IPS-15b (cell line): ENCODE measurements at regions not wholly inside any gene's neighbourhood (a gene's known extent, or its start where the extent isn't known, plus 50 kb on each side); places are given as distances from the start of the nearest gene placed in this dataset.
"Not testable (repeated sequence)": the region's sequence is repeated elsewhere in the genome, so short reads cannot be mapped to it uniquely, and the experiment has no call there.

ENCODE experiments used
- H3K27me3 ChIP-seq: one replicate; pipeline ENCODE4 v1.6.1; 2013; ENCODE audit warnings: low read length; ENCODE audit not compliant: control insufficient read depth, insufficient read depth
- H3K36me3 ChIP-seq: one replicate; pipeline ENCODE4 v1.6.1; 2013; ENCODE audit warnings: low read length; ENCODE audit not compliant: control insufficient read depth, insufficient read depth
- H3K4me1 ChIP-seq: one replicate; pipeline ENCODE4 v1.6.1; 2013; ENCODE audit warnings: mild to moderate bottlenecking, low read length; ENCODE audit not compliant: control insufficient read depth, insufficient read depth
- H3K4me3 ChIP-seq: one replicate; pipeline ENCODE4 v1.5.1; 2013; ENCODE audit warnings: low read depth, low read length
- H3K9ac ChIP-seq: one replicate; pipeline ENCODE4 v1.6.1; 2013; ENCODE audit warnings: low read depth, mild to moderate bottlenecking, low read length
- H3K9me3 ChIP-seq: one replicate; pipeline ENCODE4 v1.6.1; 2013; ENCODE audit warnings: mild to moderate bottlenecking, low read length; ENCODE audit not compliant: control insufficient read depth, insufficient read depth

DNA sequence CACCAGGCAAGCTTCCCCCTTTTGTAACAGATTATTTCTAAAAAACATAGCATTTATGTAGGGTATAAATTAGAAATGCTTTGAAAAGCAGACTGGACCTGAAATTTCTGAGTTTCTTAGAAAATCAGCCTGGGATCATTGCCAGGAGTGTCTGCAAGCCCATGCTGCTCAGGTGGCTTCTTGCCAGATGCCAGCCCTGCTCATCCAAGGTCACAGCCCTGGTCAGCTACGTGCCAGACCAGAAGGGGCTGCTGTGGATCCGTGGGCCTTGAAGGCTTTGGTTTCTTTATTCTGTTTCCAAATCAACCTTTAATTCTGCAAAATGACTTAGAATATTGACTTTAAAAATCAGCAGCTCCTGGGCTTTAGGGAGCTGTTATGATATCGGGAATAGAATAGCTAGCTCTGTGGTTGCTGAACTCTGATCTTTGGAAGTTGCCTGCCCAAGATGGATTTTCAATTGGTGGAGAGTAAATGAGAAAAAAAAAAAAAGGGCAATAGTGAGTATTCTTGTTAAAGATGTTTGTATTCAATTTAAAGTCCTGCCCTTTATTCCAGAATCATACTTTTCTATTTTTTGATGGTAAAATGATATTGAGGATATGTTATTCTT, 370.1 kb upstream of the ONECUT1 start:
- H3K9me3 ChIP-seq, result no peaks in the 10 kb centered on the region
- H3K4me3 ChIP-seq, result no peak overlapping the region
- H3K4me1 ChIP-seq, result no peaks in the 10 kb centered on the region
- H3K36me3 ChIP-seq, result no peaks in the 10 kb centered on the region
- no peak overlapping the region for H3K9ac ChIP-seq
- no peaks in the 10 kb centered on the region for H3K27me3 ChIP-seq

DNA sequence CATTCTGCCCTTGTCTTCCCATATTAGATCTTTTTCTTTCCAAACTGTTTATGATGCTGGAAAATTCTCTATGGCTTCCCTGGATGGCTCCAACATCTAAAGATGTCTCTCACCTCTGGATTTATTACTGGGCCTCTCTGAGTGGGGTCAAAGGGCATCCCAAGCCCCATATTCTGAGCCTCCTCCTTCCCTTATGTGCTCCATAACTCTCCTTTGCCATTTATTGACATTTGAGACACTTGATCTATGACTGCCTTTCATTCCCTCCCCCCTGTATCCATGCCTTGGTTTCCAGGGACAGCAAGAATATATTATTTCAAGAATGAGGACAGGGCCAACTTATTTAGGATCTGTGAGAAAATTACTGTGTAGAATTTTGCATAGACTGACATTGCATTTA, 369.3 kb upstream of the ONECUT1 start:
- H3K36me3 ChIP-seq, result no peaks in the 10 kb centered on the region
- no peak overlapping the region for H3K4me3 ChIP-seq
- no peaks in the 10 kb centered on the region for H3K4me1 ChIP-seq
- no peak overlapping the region for H3K9ac ChIP-seq
- no peaks in the 10 kb centered on the region for H3K9me3 ChIP-seq
- no peaks in the 10 kb centered on the region for H3K27me3 ChIP-seq

DNA sequence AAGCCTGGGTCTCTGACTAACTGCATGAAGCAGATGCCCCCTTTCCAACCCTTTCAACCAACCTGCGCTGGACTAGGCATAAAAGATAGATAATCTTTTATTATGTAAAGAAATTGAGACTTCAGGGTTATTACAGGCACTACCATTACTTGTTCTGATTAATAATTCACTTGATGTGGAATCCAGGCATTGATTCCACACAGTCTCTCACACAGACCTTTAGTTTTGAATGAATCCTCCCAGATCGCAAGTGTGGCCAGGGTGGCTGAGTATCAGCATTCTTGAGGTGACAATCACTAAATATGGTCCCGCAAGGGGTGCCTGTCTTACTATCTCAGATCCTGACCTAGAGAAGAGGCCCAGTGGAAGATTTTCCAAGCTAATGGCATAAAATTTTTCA, 368.9 kb upstream of the ONECUT1 start:
- H3K4me1 ChIP-seq, result no peaks in the 10 kb centered on the region
- no peak overlapping the region for H3K4me3 ChIP-seq
- no peaks in the 10 kb centered on the region for H3K36me3 ChIP-seq
- no peak overlapping the region for H3K9ac ChIP-seq
- H3K9me3 ChIP-seq, result no peaks in the 10 kb centered on the region
- no peaks in the 10 kb centered on the region for H3K27me3 ChIP-seq

DNA sequence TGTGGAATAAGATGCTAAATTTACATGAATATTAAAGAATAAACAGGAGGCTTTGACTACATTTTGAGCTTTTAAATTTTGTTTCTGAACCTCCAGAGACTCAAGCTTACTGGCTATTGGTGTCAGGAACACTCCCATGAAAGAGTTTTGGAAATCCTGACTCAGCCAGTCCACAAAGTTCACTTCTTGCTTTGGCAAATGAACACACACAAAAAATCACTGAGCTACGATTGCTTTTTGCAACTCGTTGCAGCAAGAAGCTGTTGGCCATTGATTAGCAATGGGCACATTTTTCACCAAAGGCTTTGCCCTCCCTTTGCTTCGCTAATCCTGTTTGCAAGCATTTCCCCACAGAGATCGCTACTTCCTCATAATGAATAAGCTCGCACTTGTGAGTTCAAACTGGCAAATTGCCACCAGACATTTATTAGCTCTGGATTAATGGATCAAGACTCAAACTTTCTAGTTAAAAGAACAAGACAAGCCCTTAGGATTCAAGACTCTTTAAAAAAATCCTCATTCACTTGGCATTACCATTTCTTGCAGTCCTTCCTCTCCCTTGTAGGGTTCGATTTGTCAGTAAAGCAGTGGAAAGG, 343.2 kb upstream of the ONECUT1 start:
- H3K9ac ChIP-seq, result no peak overlapping the region
- H3K27me3 ChIP-seq, result no peaks in the 10 kb centered on the region
- H3K9me3 ChIP-seq, result no peaks in the 10 kb centered on the region
- H3K4me1 ChIP-seq, result peaks cover 3% of the 10 kb centered on the region
- H3K4me3 ChIP-seq, result no peak overlapping the region
- no peaks in the 10 kb centered on the region for H3K36me3 ChIP-seq

DNA sequence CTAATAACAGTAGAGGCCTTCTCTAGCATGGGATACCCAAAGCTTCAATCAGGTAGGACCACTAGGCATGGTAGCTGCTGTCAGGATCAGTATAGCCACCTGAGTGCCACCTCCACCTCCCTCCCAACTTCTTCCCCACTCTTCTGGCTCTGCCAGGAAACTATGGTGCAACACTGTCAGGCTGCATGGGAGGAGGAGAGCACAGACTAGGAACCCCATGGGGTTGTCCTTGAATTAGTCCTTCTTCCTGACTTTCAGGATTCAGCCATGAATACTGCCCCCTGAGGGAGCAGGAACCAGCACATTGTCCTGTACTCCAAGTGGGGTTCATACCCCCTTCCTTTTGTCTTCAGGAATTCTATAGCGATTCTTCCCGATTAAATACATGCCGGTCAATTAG, 340.8 kb upstream of the ONECUT1 start:
- Histone ChIP-seq H3K9ac (no peak overlapping the region), H3K4me3 (no peak overlapping the region), H3K9me3 (no peaks in the 10 kb centered on the region), H3K36me3 (no peaks in the 10 kb centered on the region), H3K4me1 (peaks cover 3% of the 10 kb centered on the region), H3K27me3 (no peaks in the 10 kb centered on the region)

DNA sequence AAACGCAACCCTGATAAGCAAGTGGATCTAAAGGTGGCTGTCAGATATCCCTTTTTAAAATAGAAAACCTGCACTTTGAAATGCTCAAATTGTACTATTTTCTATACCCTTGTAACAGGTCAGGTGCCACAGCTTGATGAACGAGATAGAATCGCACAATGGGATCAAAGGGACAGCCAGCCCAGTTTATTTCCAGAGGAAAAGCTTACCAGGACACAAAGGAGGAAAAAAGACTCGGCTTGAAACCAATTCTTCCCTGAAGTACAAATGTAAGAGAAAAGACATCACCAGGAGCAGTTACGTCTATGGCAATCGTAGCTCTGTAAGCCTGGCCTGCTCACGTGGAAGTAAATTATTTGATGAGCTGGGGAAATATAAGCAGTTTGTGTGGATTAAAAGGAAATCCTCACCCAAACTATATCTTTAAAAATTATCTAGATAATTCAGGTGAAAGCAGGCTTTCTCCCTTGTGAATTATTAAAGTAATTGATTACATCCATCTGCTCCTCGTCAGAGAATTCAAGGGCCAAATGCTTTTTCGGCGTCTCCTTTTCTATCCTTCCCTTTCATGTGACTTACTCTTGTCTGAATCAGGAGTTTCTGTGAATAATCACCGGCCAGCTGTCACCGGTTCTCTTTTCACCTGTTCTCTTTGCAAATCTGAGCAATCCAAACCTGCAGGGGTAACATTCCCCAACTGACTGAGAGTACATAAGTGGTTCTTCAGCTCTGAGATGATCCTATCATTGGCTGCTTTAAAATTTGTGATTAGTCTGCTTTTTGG, 339.2 kb upstream of the ONECUT1 start:
- Histone ChIP-seq H3K27me3 (no peaks in the 10 kb centered on the region), H3K9ac (no peak overlapping the region), H3K4me3 (no peak overlapping the region), H3K36me3 (no peaks in the 10 kb centered on the region), H3K9me3 (no peaks in the 10 kb centered on the region), H3K4me1 (peaks cover 3% of the 10 kb centered on the region)

DNA sequence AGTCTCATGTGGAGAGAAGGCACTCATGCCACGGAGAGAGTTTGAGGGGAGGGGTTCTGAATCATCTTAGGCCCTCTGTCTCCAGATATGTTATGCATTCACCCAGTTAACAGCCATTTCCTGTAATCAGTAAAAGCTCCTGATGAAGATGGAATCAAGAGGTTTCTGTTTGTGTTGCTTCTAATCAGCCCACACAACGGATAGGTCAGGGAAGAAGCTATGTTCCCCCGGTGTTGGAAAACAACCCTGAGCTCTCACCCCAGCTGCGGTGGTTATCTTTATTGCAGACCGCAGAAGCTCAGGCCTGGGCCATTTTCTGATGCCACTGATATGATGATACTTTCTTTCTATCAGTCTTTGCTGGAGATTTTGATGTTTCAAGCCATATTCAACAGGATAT, 338.5 kb upstream of the ONECUT1 start:
- H3K27me3 ChIP-seq, result no peaks in the 10 kb centered on the region
- no peak overlapping the region for H3K9ac ChIP-seq
- H3K4me3 ChIP-seq, result no peak overlapping the region
- H3K36me3 ChIP-seq, result no peaks in the 10 kb centered on the region
- H3K9me3 ChIP-seq, result no peaks in the 10 kb centered on the region
- H3K4me1 ChIP-seq, result peaks cover 3% of the 10 kb centered on the region

DNA sequence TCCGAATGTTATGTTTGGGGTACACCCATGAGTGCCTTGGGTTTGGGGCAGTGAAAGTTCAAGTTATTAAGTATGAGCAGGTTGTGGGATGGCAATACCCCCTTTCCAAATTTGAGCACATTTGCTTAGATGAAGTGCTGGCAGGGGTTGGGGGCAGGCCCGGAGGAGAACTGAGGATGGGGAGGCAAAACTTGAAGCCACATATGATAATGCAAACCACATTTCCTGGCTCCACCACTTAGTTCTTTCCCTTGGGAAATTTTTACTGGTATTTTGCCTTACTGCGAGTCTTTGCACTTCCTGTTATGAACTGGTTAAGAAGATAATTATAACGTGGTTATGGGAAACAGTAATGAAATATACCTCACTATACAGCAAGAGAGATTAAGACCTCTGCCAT, 336.0 kb upstream of the ONECUT1 start:
- H3K9me3 ChIP-seq, result no peaks in the 10 kb centered on the region
- H3K4me1 ChIP-seq, result peaks cover 3% of the 10 kb centered on the region
- H3K9ac ChIP-seq, result no peak overlapping the region
- no peaks in the 10 kb centered on the region for H3K36me3 ChIP-seq
- H3K27me3 ChIP-seq, result no peaks in the 10 kb centered on the region
- no peak overlapping the region for H3K4me3 ChIP-seq

DNA sequence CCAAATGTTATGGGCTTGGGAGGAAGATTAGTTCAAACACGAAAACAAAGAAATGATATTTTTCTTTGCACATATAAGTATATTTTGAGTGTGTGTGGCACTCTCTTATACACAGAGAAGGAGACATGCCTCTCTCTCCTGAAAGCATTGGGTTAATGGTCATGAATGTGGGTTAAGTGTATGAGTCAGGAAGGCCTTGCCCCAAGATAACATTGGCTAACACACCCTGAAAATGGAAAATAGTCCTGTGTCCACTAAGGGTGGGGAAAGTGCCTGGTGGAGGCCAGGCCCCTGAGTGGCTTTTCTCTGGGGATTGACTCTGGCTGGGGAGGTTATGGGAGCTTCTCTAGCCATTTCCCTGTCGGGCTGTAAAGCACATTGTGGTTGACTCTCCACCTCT, 332.7 kb upstream of the ONECUT1 start:
- Histone ChIP-seq H3K4me1 (no peaks in the 10 kb centered on the region), H3K36me3 (no peaks in the 10 kb centered on the region), H3K9me3 (no peaks in the 10 kb centered on the region), H3K9ac (no peak overlapping the region), H3K4me3 (no peak overlapping the region), H3K27me3 (no peaks in the 10 kb centered on the region)

DNA sequence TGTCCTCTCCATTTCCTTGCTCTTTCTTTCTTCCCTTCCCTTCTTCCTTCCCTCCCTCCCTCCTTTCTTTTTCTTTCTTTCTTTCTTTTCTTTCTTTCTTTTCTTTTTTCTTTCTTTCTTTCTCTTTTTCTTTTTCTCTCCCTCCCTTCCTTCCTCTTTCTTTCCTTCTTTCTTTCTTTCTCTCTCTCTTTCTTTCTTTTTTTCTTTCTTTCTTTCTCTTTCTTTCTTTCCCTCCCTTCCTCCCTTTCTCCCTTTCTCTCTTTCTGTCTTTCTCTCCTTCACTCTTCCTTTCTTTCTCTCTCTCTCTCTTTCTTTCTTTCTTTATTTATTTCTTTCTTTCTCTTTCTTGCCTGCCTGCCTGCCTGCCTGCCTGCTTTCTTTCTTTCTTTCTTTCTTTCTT, 326.8 kb upstream of the ONECUT1 start:
- H3K9ac ChIP-seq, H3K27me3 ChIP-seq, H3K36me3 ChIP-seq: not testable (repeated sequence)

DNA sequence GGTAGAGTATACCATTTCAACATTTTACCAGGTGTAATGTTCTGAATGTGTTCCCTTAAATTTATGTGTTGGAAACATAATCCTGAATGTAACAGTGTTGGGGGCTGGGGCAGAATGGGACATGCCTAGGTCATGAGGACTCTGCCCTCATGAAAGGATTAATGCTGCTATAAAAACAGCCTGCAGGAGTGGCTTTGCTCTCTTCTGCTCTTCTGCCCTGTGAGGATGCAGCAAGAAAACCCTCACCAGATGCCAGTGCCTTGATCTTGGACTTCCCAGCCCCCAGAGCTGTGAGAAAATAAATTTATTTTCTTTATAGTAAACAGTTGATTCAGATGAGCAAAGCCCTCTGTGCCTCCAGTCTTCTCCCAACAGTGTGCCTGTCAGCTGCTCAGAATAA, 326.0 kb upstream of the ONECUT1 start:
- Histone ChIP-seq H3K9me3 (no peaks in the 10 kb centered on the region), H3K9ac (no peak overlapping the region), H3K4me3 (no peak overlapping the region), H3K36me3 (no peaks in the 10 kb centered on the region), H3K4me1 (peaks cover 4% of the 10 kb centered on the region), H3K27me3 (no peaks in the 10 kb centered on the region)

More for the DNA sequence above, 326.8 kb upstream of the ONECUT1 start:
- not testable (repeated sequence) for H3K4me3 ChIP-seq, H3K9me3 ChIP-seq, H3K4me1 ChIP-seq

DNA sequence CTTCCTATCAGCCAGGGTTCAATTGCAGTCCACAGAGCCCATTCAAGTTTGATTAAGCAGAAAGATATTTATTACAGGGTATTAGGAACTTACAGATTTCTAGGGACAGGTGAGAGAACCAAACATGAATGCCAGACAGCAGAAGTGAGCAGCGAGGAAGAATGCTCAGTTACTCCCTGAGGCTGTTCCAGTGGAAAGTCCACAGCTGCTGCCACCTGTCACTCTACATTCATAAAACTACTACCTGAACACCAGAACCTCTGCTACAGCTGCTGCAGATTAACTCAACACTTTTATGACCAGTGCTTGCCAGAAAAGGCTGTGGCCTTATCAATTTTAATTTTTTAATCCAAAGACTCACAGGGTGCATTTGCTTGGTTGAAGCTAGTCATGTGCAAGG, 325.4 kb upstream of the ONECUT1 start:
- no peaks in the 10 kb centered on the region for H3K9me3 ChIP-seq
- H3K9ac ChIP-seq, result no peak overlapping the region
- no peaks in the 10 kb centered on the region for H3K27me3 ChIP-seq
- H3K36me3 ChIP-seq, result no peaks in the 10 kb centered on the region
- H3K4me3 ChIP-seq, result no peak overlapping the region
- peaks cover 8% of the 10 kb centered on the region for H3K4me1 ChIP-seq
